Ishikawa (cell line): ENCODE measurements at regions not wholly inside any gene's neighbourhood (a gene's known extent, or its start where the extent isn't known, plus 50 kb on each side); places are given as distances from the start of the nearest gene placed in this dataset.

Experiments used
- EGR1 ChIP-seq: IDR thresholded peaks from 2 replicates; pipeline ENCODE4 v1.6.1; 2012
- EP300 ChIP-seq: IDR thresholded peaks from 2 replicates; pipeline ENCODE4 v1.6.1; 2012; ENCODE audit warnings: borderline replicate concordance
- FOXM1 ChIP-seq: IDR thresholded peaks from 2 replicates; pipeline ENCODE4 v1.6.1; 2012; ENCODE audit warnings: low read depth, borderline replicate concordance
- MAX ChIP-seq: IDR thresholded peaks from 2 replicates; pipeline ENCODE4 v1.6.1; 2012
- RAD21 ChIP-seq: IDR thresholded peaks from 2 replicates; pipeline ENCODE4 v1.6.1; 2012; ENCODE audit warnings: low read depth
- TAF1 ChIP-seq: IDR thresholded peaks from 2 replicates; pipeline ENCODE4 v1.6.1; 2012; ENCODE audit warnings: low read depth, mild to moderate bottlenecking
- USF1 ChIP-seq: IDR thresholded peaks from 2 replicates; pipeline ENCODE4 v1.6.1; 2012
- YY1 ChIP-seq: IDR thresholded peaks from 2 replicates; pipeline ENCODE4 v1.6.1; 2012; ENCODE audit warnings: low read depth
- ZBTB7A ChIP-seq: IDR thresholded peaks from 2 replicates; pipeline ENCODE4 v1.6.1; 2012; ENCODE audit warnings: low read depth
- TF ChIP-seq, protein P1 (sequence below): IDR thresholded peaks from 2 replicates; pipeline ENCODE4 v1.6.1; 2012; ENCODE audit warnings: low read depth, mild to moderate bottlenecking

DNA sequence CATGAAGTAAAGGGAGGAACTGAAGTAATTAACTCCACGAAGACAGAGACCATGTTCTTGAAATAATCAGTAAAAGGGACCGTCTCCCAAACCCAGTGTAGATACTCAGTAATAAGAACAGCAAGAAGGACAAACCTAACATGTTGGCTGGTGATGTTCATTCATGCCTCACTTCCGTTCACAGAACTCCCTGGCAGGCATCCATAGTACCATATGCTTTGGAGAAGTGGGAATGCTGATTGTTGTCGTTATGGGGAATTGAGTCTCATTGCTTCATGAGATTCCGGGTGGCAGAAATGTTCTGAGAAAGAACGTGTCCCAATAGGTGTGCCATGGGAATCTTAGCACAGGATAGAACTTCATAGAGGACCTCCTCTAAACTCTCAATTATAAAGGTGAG is 452.3 kb downstream of the ZSWIM6 start:
- TF ChIP-seq RAD21, result no peak
- TF ChIP-seq EP300, result no peak
- no peak for TF ChIP-seq EGR1
- TF ChIP-seq, protein P1, sequence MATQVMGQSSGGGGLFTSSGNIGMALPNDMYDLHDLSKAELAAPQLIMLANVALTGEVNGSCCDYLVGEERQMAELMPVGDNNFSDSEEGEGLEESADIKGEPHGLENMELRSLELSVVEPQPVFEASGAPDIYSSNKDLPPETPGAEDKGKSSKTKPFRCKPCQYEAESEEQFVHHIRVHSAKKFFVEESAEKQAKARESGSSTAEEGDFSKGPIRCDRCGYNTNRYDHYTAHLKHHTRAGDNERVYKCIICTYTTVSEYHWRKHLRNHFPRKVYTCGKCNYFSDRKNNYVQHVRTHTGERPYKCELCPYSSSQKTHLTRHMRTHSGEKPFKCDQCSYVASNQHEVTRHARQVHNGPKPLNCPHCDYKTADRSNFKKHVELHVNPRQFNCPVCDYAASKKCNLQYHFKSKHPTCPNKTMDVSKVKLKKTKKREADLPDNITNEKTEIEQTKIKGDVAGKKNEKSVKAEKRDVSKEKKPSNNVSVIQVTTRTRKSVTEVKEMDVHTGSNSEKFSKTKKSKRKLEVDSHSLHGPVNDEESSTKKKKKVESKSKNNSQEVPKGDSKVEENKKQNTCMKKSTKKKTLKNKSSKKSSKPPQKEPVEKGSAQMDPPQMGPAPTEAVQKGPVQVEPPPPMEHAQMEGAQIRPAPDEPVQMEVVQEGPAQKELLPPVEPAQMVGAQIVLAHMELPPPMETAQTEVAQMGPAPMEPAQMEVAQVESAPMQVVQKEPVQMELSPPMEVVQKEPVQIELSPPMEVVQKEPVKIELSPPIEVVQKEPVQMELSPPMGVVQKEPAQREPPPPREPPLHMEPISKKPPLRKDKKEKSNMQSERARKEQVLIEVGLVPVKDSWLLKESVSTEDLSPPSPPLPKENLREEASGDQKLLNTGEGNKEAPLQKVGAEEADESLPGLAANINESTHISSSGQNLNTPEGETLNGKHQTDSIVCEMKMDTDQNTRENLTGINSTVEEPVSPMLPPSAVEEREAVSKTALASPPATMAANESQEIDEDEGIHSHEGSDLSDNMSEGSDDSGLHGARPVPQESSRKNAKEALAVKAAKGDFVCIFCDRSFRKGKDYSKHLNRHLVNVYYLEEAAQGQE, result no peak
- no peak for TF ChIP-seq YY1
- TF ChIP-seq ZBTB7A, result no peak
- TF ChIP-seq FOXM1, result no peak
- TF ChIP-seq USF1, result no peak
- no peak for TF ChIP-seq TAF1
- TF ChIP-seq MAX, result no peak
